Mucosa of rectum (tissue), 2 donors: ENCODE measurements at regions not wholly inside any gene's neighbourhood (a gene's known extent, or its start where the extent isn't known, plus 50 kb on each side); places are given as distances from the start of the nearest gene placed in this dataset.
"Not testable (repeated sequence)": the region's sequence is repeated elsewhere in the genome, so short reads cannot be mapped to it uniquely, and the experiment has no call there.

Source experiments
- H3K27ac ChIP-seq, 2 donors: one replicate each; pipeline ENCODE4 v1.7.0; 2013; ENCODE audit warnings: inconsistent platforms in 2 of 2, low read depth in 2 of 2, low read length in 2 of 2
- H3K27me3 ChIP-seq, 2 donors: one replicate each; pipeline ENCODE4 v1.7.0; 2013; ENCODE audit warnings: low read length in 2 of 2; ENCODE audit not compliant: control insufficient read depth in 2 of 2, insufficient read depth in 2 of 2
- H3K36me3 ChIP-seq, 2 donors: one replicate each; pipeline ENCODE4 v1.7.0; 2013; ENCODE audit warnings: low read length in 2 of 2; ENCODE audit not compliant: control insufficient read depth in 2 of 2, insufficient read depth in 2 of 2
- H3K4me1 ChIP-seq, 2 donors: one replicate each; pipeline ENCODE4 v1.7.0; 2013; ENCODE audit warnings: low read length in 2 of 2, mild to moderate bottlenecking in 1 of 2; ENCODE audit not compliant: control insufficient read depth in 2 of 2, insufficient read depth in 2 of 2
- H3K4me3 ChIP-seq, 2 donors: one replicate each; pipeline ENCODE4 v1.7.0; 2013; ENCODE audit warnings: low read length in 2 of 2
- H3K9ac ChIP-seq, 2 donors: one replicate each; pipeline ENCODE4 v1.7.0; 2013; ENCODE audit warnings: low read length in 2 of 2, low read depth in 1 of 2, mild to moderate bottlenecking in 1 of 2
- H3K9me3 ChIP-seq, 2 donors: one replicate each; pipeline ENCODE4 v1.7.0; 2013; ENCODE audit warnings: low read length in 2 of 2; ENCODE audit not compliant: control insufficient read depth in 2 of 2
- donor health status: healthy.
- donor health status: Normal muscosa, but diverticular disease.

DNA sequence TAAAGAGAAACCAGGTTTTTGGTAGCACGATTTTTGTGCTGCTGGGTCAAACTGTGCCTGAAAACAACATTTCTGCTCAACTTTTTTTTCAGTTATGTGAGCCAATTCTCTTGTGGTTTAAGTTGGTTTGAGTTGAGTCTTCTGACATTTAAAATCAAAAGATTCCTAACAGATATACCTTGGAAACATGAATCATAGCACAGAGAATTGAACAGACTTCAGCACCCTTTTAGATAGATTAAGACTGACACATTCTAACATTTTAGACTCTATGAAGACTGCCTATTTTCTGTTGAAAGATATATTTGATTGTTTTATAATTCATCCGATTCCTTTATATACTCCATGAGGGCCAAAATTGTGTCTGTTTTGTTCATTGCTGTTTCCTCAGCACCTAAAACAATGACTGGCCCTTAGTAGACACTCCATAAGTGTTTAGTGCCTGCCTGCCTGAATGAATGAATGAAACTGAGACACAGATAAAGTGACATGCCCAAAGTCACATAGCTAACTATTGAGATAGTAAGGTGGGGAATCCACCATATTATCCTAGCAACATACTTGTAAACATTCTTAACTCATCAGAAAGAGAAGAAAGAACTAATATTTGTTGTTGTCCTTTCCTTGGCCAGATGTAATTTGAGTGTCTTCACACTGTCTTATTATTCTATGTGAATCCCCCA, 624.0 kb downstream of the MID1IP1 start:
- H3K9me3 ChIP-seq, result no peaks in the 10 kb centered on the region
- no peak overlapping the region for H3K4me3 ChIP-seq
- H3K27ac ChIP-seq, result no peak overlapping the region
- H3K9ac ChIP-seq, result no peak overlapping the region
- H3K27me3 ChIP-seq, result peaks cover under 1 to 3% of the 10 kb centered on the region in 2 donors
- no peaks in the 10 kb centered on the region for H3K36me3 ChIP-seq
- no peaks in the 10 kb centered on the region for H3K4me1 ChIP-seq

DNA sequence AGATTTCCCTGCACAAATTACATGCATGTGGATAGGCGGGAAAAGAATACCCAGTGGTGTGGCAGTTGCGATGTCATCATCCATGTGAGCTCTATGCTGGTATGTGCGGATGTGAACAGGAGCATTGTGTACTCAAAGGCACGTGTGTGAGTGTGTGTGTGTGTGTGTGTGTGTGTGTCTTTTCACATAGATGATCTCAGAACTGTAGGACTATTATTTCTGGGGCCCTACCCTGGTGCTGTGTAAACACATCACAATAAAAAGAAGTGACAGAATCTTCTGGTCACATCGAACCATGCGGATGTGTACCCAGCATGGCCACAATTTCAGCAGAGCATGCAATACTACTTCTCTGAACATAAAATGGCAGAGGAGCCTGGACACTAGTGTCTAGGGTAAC, 624.8 kb downstream of the MID1IP1 start:
- no peaks in the 10 kb centered on the region for H3K9me3 ChIP-seq
- H3K27ac ChIP-seq, result no peak overlapping the region
- no peak overlapping the region for H3K4me3 ChIP-seq
- H3K36me3 ChIP-seq, result no peaks in the 10 kb centered on the region
- no peak overlapping the region for H3K9ac ChIP-seq
- H3K4me1 ChIP-seq, result no peaks in the 10 kb centered on the region
- H3K27me3 ChIP-seq, result peaks cover 0 to 3% of the 10 kb centered on the region in 2 donors

DNA sequence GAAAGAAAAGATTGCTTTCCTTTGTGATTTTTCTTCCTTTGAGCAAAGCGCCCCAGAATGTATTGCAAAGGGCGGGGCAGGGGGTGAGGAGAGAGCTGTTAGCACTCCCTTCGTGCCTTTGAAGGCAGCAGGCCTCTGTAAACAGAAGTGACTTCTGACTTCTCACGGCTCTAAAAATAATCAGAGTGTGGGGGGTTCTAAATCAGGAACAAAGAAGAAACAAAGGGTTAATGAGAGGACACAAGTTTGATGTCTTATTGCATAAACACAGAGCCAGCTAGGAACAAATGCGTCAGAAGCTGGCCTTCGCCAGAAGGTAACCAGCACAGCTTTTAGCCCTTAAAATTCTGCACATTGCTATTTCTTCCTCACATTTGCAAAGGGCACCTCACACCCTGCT, 626.2 kb downstream of the MID1IP1 start:
- Histone ChIP-seq H3K9ac (no peak overlapping the region), H3K27me3 (peaks cover 0 to 3% of the 10 kb centered on the region in 2 donors), H3K4me1 (no peaks in the 10 kb centered on the region), H3K4me3 (no peak overlapping the region), H3K36me3 (no peaks in the 10 kb centered on the region), H3K27ac (no peak overlapping the region), H3K9me3 (no peaks in the 10 kb centered on the region)

DNA sequence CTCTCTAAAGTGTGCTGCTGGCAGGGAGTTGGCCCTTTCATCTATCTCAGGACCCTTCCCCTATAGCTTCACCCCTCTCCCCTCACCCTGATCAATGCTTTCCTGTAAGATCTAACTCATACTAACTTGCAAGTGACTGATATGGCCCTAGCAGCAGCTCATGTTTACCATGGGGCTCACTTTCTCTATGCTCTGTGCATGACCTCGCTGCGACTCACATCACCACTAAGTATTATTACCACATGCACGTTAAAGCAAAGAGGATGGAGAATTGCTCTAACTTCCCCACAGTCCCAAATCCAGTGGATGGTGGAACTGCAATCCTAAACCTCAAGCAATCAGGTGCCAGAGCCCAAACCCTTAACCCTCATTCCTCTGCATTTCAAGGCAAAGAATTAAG, 626.6 kb downstream of the MID1IP1 start:
- Histone ChIP-seq H3K9me3 (no peaks in the 10 kb centered on the region), H3K4me1 (no peaks in the 10 kb centered on the region), H3K27me3 (peaks cover 0 to 3% of the 10 kb centered on the region in 2 donors), H3K27ac (no peak overlapping the region), H3K4me3 (no peak overlapping the region), H3K36me3 (no peaks in the 10 kb centered on the region), H3K9ac (no peak overlapping the region)

DNA sequence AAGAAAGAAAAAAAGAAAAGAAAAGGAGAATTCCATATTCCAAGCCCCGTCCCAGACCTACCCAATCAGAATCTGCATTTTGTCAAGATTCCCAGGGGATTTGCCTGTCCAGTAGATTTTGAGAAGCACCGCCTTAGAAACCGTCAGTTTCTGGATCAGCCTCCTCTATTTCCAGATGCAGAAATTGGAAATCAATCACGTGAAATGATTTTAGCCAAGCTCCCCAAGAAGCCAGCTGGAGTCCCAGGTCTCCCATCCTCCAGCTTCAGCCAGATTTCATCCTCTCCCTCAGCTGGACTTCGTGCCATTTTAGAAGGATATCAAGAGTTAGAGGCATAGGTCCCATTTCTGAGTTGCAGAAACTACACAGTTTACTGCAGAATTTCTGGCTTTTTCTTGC, 629.3 kb downstream of the MID1IP1 start:
- Histone ChIP-seq H3K4me3 (no peak overlapping the region), H3K27ac (no peak overlapping the region), H3K27me3 (peaks cover 0 to 6% of the 10 kb centered on the region in 2 donors), H3K4me1 (no peaks in the 10 kb centered on the region), H3K9ac (no peak overlapping the region), H3K9me3 (no peaks in the 10 kb centered on the region), H3K36me3 (no peaks in the 10 kb centered on the region)

- Histone ChIP-seq H3K4me3 (no peak overlapping the region), H3K36me3 (no peaks in the 10 kb centered on the region), H3K9me3 (peaks cover 0 to under 1% of the 10 kb centered on the region in 2 donors), H3K27me3 (peaks cover 0 to 6% of the 10 kb centered on the region in 2 donors), H3K27ac (no peak overlapping the region), H3K4me1 (no peaks in the 10 kb centered on the region), H3K9ac (no peak overlapping the region)
Observed at GRCh38 chrX:39431893-39432292, 630.6 kb downstream of the MID1IP1 start.

- H3K4me3 ChIP-seq, H3K27ac ChIP-seq, H3K27me3 ChIP-seq, H3K9me3 ChIP-seq, H3K4me1 ChIP-seq, H3K36me3 ChIP-seq, H3K9ac ChIP-seq: not testable (repeated sequence)
Observed at GRCh38 chrX:39434671-39435070, 633.4 kb downstream of the MID1IP1 start.

DNA sequence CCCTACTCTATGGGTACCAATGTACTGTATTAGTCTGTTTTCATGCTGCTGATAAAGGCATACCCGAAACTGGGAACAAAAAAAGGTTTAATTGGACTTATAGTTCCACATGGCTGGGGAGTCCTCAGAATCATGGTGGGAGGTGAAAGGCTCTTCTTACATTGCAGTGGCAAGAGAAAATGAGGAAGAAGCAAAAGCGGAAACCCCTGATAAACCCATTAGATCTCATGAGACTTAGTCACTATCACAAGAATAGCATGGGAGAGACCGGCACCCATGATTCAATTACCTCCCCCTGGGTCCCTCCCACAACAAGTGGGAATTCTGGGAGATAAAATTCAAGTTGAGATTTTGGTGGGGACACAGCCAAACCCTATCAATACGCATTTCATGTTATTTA, 635.3 kb downstream of the MID1IP1 start:
- H3K9ac ChIP-seq, H3K36me3 ChIP-seq, H3K4me1 ChIP-seq, H3K4me3 ChIP-seq, H3K9me3 ChIP-seq, H3K27ac ChIP-seq, H3K27me3 ChIP-seq: not testable (repeated sequence)

- H3K27ac ChIP-seq, result no peak overlapping the region
- H3K27me3 ChIP-seq, result peaks cover 3 to 9% of the 10 kb centered on the region in 2 donors
- H3K9me3 ChIP-seq, result peaks cover 8 to 10% of the 10 kb centered on the region in 2 donors
- H3K9ac ChIP-seq, result no peak overlapping the region
- H3K4me3 ChIP-seq, result no peak overlapping the region
- no peaks in the 10 kb centered on the region for H3K36me3 ChIP-seq
- no peaks in the 10 kb centered on the region for H3K4me1 ChIP-seq
Observed at GRCh38 chrX:39437670-39438441, 636.6 kb downstream of the MID1IP1 start.
